ENCODE measurements at regions not wholly inside any gene's neighbourhood (a gene's known extent, or its start where the extent isn't known, plus 50 kb on each side); places are given as distances from the start of the nearest gene placed in this dataset.

DNA sequence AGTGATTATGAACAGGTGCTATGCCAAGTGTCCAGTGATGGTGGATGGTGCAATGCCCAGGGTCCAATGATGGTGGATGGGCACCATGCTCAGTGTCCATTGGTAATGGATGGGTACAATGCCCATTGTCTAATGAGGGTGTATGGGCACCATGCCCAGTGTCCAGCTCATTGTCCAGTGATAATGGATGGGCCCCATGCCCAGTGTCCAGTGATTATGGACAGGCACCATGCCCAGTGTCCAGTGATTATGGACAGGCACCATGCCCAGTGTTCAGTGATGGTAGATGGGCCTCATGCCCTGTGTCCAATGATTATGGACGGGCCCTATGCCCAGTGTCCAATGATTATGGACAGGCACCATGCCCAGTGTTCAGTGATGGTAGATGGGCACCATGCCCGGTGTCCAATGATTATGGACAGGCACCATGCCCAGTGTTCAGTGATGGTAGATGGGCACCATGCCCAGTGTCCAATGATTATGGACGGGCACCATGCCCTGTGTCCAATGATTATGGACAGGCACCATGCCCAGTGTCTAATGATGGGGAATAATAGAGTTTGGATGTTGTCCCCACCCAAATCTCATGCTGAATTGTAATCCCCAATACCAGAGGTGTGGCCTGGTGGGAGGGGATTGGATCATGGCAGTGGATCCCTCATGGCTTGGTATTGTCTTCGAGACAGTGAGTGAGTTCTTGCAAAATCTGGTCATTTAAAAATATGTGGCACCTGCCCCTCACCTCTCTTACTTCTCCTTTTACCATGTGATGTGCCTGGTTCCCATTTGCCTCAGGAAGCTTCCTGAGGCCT, 87.8 kb downstream of the ANKRD10 start:
- no peak for DNase-seq

All from muscle of back (tissue), 3 donors.